GM12873 (cell line): ENCODE measurements at regions not wholly inside any gene's neighbourhood (a gene's known extent, or its start where the extent isn't known, plus 50 kb on each side); places are given as distances from the start of the nearest gene placed in this dataset.

Experiments
- CTCF ChIP-seq: IDR thresholded peaks from 2 replicates; pipeline ENCODE4 v1.5.1; 2012; ENCODE audit warnings: low read depth, mild to moderate bottlenecking, moderate library complexity, low read length, control low read depth; ENCODE audit not compliant: insufficient read depth; ENCODE audit errors: missing control alignments

GRCh38 chr7:41570766-41571165, 132.1 kb downstream of the INHBA start:
- no peak for TF ChIP-seq CTCF

- TF ChIP-seq CTCF = no peak
Observed at GRCh38 chr7:41568135-41568534, 134.8 kb downstream of the INHBA start.

GRCh38 chr7:41567731-41568114, 135.2 kb downstream of the INHBA start:
- TF ChIP-seq CTCF = no peak

GRCh38 chr7:41567031-41567730, 135.7 kb downstream of the INHBA start:
- no peak for TF ChIP-seq CTCF

- TF ChIP-seq CTCF = no peak
Observed at GRCh38 chr7:41566581-41566980, 136.3 kb downstream of the INHBA start.

GRCh38 chr7:41565655-41566054, 137.2 kb downstream of the INHBA start:
- no peak for TF ChIP-seq CTCF

GRCh38 chr7:41559426-41559825, 143.5 kb downstream of the INHBA start:
- no peak for TF ChIP-seq CTCF
